ENCODE measurements at regions not wholly inside any gene's neighbourhood (a gene's known extent, or its start where the extent isn't known, plus 50 kb on each side); places are given as distances from the start of the nearest gene placed in this dataset.
A peak's percentile ranks its signal among the peaks of the same experiment; 100 is the strongest.
"Not testable (repeated sequence)": the region's sequence is repeated elsewhere in the genome, so short reads cannot be mapped to it uniquely, and the experiment has no call there.

GRCh38 chr12:46584098-46584497 is 211.5 kb upstream of the SLC38A2 start:
- DNase-seq (ENCODE audit: low read depth); H3K4me3 ChIP-seq (ENCODE audit: low read length); H3K4me1 ChIP-seq (ENCODE audit: control insufficient read depth, insufficient read depth, low read length); H3K36me3 ChIP-seq (ENCODE audit: control insufficient read depth, insufficient read depth, low read length, severe bottlenecking); H3K27me3 ChIP-seq (replicated peaks; ENCODE audit: control insufficient read depth, insufficient read depth, low read length); H3K9ac ChIP-seq (ENCODE audit: low read length): not testable (repeated sequence)
- peaks cover 13% of the 10 kb centered on the region for H3K9me3 ChIP-seq (ENCODE audit: control insufficient read depth, low read length)

GRCh38 chr12:46581990-46582389 is 209.4 kb upstream of the SLC38A2 start:
- H3K9me3 ChIP-seq (ENCODE audit: control insufficient read depth, low read length): peaks cover 13% of the 10 kb centered on the region
- H3K27me3 ChIP-seq (replicated peaks; ENCODE audit: control insufficient read depth, insufficient read depth, low read length); H3K36me3 ChIP-seq (ENCODE audit: control insufficient read depth, insufficient read depth, low read length, severe bottlenecking); H3K4me1 ChIP-seq (ENCODE audit: control insufficient read depth, insufficient read depth, low read length); H3K9ac ChIP-seq (ENCODE audit: low read length); DNase-seq (ENCODE audit: low read depth); H3K4me3 ChIP-seq (ENCODE audit: low read length): not testable (repeated sequence)

GRCh38 chr12:46580445-46580844 is 207.9 kb upstream of the SLC38A2 start:
- Histone ChIP-seq H3K9me3 (ENCODE audit: control insufficient read depth, low read length) (peaks cover 13% of the 10 kb centered on the region), H3K36me3 (ENCODE audit: control insufficient read depth, insufficient read depth, low read length, severe bottlenecking) (no peaks in the 10 kb centered on the region), H3K4me1 (ENCODE audit: control insufficient read depth, insufficient read depth, low read length) (peaks cover under 1% of the 10 kb centered on the region), H3K27me3 (replicated peaks; ENCODE audit: control insufficient read depth, insufficient read depth, low read length) (no peaks in the 10 kb centered on the region), H3K4me3 (ENCODE audit: low read length) (no peak overlapping the region), H3K9ac (ENCODE audit: low read length) (no peak overlapping the region)
- DNase-seq (ENCODE audit: low read depth): no peak

GRCh38 chr12:46579474-46579873 is 206.9 kb upstream of the SLC38A2 start:
- Histone ChIP-seq H3K27me3 (replicated peaks; ENCODE audit: control insufficient read depth, insufficient read depth, low read length) (no peaks in the 10 kb centered on the region), H3K36me3 (ENCODE audit: control insufficient read depth, insufficient read depth, low read length, severe bottlenecking) (no peaks in the 10 kb centered on the region), H3K9ac (ENCODE audit: low read length) (no peak overlapping the region), H3K4me1 (ENCODE audit: control insufficient read depth, insufficient read depth, low read length) (peaks cover 10% of the 10 kb centered on the region), H3K4me3 (ENCODE audit: low read length) (no peak overlapping the region), H3K9me3 (ENCODE audit: control insufficient read depth, low read length) (peaks cover 9% of the 10 kb centered on the region)
- DNase-seq (ENCODE audit: low read depth): peak; percentile 45

- no peaks in the 10 kb centered on the region for H3K9me3 ChIP-seq (ENCODE audit: control insufficient read depth, low read length)
- H3K36me3 ChIP-seq (ENCODE audit: control insufficient read depth, insufficient read depth, low read length, severe bottlenecking): no peaks in the 10 kb centered on the region
- no peak for DNase-seq (ENCODE audit: low read depth)
- peaks cover 15% of the 10 kb centered on the region for H3K4me1 ChIP-seq (ENCODE audit: control insufficient read depth, insufficient read depth, low read length)
- H3K9ac ChIP-seq (ENCODE audit: low read length): no peak overlapping the region
- H3K4me3 ChIP-seq (ENCODE audit: low read length): no peak overlapping the region
- no peaks in the 10 kb centered on the region for H3K27me3 ChIP-seq (replicated peaks; ENCODE audit: control insufficient read depth, insufficient read depth, low read length)
These were observed 205.8 kb upstream of the SLC38A2 start for GRCh38 chr12:46578190-46578982.

GRCh38 chr12:46577063-46577776 is 204.6 kb upstream of the SLC38A2 start:
- Histone ChIP-seq H3K4me1 (ENCODE audit: control insufficient read depth, insufficient read depth, low read length) (peaks cover 22% of the 10 kb centered on the region), H3K9ac (ENCODE audit: low read length) (no peak overlapping the region), H3K9me3 (ENCODE audit: control insufficient read depth, low read length) (no peaks in the 10 kb centered on the region), H3K36me3 (ENCODE audit: control insufficient read depth, insufficient read depth, low read length, severe bottlenecking) (no peaks in the 10 kb centered on the region), H3K4me3 (ENCODE audit: low read length) (no peak overlapping the region), H3K27me3 (replicated peaks; ENCODE audit: control insufficient read depth, insufficient read depth, low read length) (no peaks in the 10 kb centered on the region)
- DNase-seq (ENCODE audit: low read depth): no peak

- peaks cover 22% of the 10 kb centered on the region for H3K4me1 ChIP-seq (ENCODE audit: control insufficient read depth, insufficient read depth, low read length)
- H3K4me3 ChIP-seq (ENCODE audit: low read length): no peak overlapping the region
- no peaks in the 10 kb centered on the region for H3K27me3 ChIP-seq (replicated peaks; ENCODE audit: control insufficient read depth, insufficient read depth, low read length)
- no peak overlapping the region for H3K9ac ChIP-seq (ENCODE audit: low read length)
- no peak for DNase-seq (ENCODE audit: low read depth)
- H3K36me3 ChIP-seq (ENCODE audit: control insufficient read depth, insufficient read depth, low read length, severe bottlenecking): no peaks in the 10 kb centered on the region
- no peaks in the 10 kb centered on the region for H3K9me3 ChIP-seq (ENCODE audit: control insufficient read depth, low read length)
These were observed 202.3 kb upstream of the SLC38A2 start for GRCh38 chr12:46574847-46575246.

GRCh38 chr12:46573347-46573658 is 200.7 kb upstream of the SLC38A2 start:
- Histone ChIP-seq H3K36me3 (ENCODE audit: control insufficient read depth, insufficient read depth, low read length, severe bottlenecking) (no peaks in the 10 kb centered on the region), H3K4me3 (ENCODE audit: low read length) (no peak overlapping the region), H3K9ac (ENCODE audit: low read length) (no peak overlapping the region), H3K4me1 (ENCODE audit: control insufficient read depth, insufficient read depth, low read length) (peaks cover 22% of the 10 kb centered on the region), H3K9me3 (ENCODE audit: control insufficient read depth, low read length) (peaks cover 8% of the 10 kb centered on the region), H3K27me3 (replicated peaks; ENCODE audit: control insufficient read depth, insufficient read depth, low read length) (no peaks in the 10 kb centered on the region)
- peak; percentile 14 for DNase-seq (ENCODE audit: low read depth)

GRCh38 chr12:46572644-46573346 is 200.2 kb upstream of the SLC38A2 start:
- Histone ChIP-seq H3K4me3 (ENCODE audit: low read length) (no peak overlapping the region), H3K9me3 (ENCODE audit: control insufficient read depth, low read length) (peaks cover 13% of the 10 kb centered on the region), H3K4me1 (ENCODE audit: control insufficient read depth, insufficient read depth, low read length) (peaks cover 22% of the 10 kb centered on the region)

GRCh38 chr12:46571608-46572007 is 199.0 kb upstream of the SLC38A2 start:
- DNase-seq (ENCODE audit: low read depth): peak; percentile 61
- H3K9ac ChIP-seq (ENCODE audit: low read length): no peak overlapping the region
- peaks cover 22% of the 10 kb centered on the region for H3K4me1 ChIP-seq (ENCODE audit: control insufficient read depth, insufficient read depth, low read length)
- no peaks in the 10 kb centered on the region for H3K36me3 ChIP-seq (ENCODE audit: control insufficient read depth, insufficient read depth, low read length, severe bottlenecking)
- H3K27me3 ChIP-seq (replicated peaks; ENCODE audit: control insufficient read depth, insufficient read depth, low read length): no peaks in the 10 kb centered on the region
- H3K4me3 ChIP-seq (ENCODE audit: low read length): no peak overlapping the region
- peaks cover 25% of the 10 kb centered on the region for H3K9me3 ChIP-seq (ENCODE audit: control insufficient read depth, low read length)

More at GRCh38 chr12:46572644-46573346, 200.2 kb upstream of the SLC38A2 start:
- H3K36me3 ChIP-seq (ENCODE audit: control insufficient read depth, insufficient read depth, low read length, severe bottlenecking): no peaks in the 10 kb centered on the region
- no peak for DNase-seq (ENCODE audit: low read depth)
- no peaks in the 10 kb centered on the region for H3K27me3 ChIP-seq (replicated peaks; ENCODE audit: control insufficient read depth, insufficient read depth, low read length)
- no peak overlapping the region for H3K9ac ChIP-seq (ENCODE audit: low read length)

- Histone ChIP-seq H3K4me1 (ENCODE audit: control insufficient read depth, insufficient read depth, low read length) (peaks cover 16% of the 10 kb centered on the region), H3K9ac (ENCODE audit: low read length) (no peak overlapping the region), H3K36me3 (ENCODE audit: control insufficient read depth, insufficient read depth, low read length, severe bottlenecking) (no peaks in the 10 kb centered on the region), H3K4me3 (ENCODE audit: low read length) (no peak overlapping the region), H3K9me3 (ENCODE audit: control insufficient read depth, low read length) (peaks cover 37% of the 10 kb centered on the region), H3K27me3 (replicated peaks; ENCODE audit: control insufficient read depth, insufficient read depth, low read length) (no peaks in the 10 kb centered on the region)
- no peak for DNase-seq (ENCODE audit: low read depth)
These were observed 197.4 kb upstream of the SLC38A2 start for GRCh38 chr12:46569826-46570439.

All from adipocyte (in vitro differentiated cells).